Stimulated activated CD8-positive, alpha-beta memory T cell treated with anti-CD3 and anti-CD28 coated beads, Interleukin-15, amount 100 ng/mL, for 24 hours (primary cell): ENCODE measurements at regions not wholly inside any gene's neighbourhood (a gene's known extent, or its start where the extent isn't known, plus 50 kb on each side); places are given as distances from the start of the nearest gene placed in this dataset.

ENCODE experiments used
- DNase-seq: peaks from one replicate; pipeline ENCODE4 v3.0.0-alpha.2; 2020; ENCODE audit warnings: low read depth

GRCh38 chr10:44030738-44031137 lies 354.2 kb downstream of the CXCL12 start:
- DNase-seq = no peak

DNA sequence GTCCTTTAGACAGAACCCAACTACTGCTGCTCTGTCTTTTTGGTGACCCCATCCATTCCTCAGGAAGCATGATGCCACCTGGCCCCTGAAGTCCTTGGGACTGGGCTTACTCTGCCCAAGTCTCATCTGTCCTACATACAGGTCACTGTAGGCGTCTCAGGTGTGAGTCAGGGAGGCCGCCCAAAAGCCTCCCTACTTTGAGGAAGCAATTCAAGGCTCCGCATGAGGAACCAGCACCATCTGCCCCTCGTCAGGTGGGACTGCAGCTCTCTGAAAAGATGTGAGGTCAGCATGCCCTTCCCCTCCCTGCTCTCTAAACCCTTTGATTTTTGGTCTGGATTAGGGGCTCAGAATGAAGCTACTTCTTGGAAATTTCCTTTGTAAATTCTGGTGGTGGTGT lies 354.8 kb downstream of the CXCL12 start:
- DNase-seq = no peak

DNA sequence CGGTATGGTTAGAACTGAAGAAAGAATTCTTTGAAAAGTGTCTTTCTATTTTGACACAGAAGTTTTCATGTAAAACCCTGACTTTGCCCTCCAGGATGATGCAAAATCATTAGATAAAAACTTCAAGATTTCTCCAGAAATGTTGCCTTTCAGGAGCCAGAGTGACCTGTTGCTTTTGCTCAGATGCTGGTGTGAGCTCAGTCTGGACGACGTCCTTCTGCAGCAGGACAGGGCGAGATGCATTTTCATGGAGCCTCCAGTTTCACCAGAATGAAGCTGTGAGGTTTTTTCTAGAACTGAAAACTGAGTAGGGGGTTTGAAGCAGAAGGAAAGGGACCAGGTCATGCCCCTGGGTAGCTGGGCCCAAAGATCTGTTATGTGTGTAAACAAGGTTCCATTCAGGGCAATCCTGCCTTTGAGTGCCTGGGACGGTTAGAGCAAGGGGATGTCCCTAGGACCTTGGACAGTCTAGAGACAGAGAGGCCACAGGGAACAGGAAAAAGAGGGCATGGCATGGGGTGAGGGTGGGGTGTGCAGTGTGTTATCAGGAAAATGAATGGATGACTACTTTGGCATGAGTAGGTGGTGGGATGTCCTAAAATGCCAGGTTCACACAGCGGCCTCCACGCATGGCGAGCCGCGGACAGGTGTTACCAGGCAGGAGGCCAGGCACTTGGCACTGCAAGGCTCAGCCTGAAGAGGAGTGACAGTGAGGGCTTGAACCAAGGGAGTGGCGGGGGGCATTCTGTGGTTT lies 356.3 kb downstream of the CXCL12 start:
- DNase-seq = no peak

DNA sequence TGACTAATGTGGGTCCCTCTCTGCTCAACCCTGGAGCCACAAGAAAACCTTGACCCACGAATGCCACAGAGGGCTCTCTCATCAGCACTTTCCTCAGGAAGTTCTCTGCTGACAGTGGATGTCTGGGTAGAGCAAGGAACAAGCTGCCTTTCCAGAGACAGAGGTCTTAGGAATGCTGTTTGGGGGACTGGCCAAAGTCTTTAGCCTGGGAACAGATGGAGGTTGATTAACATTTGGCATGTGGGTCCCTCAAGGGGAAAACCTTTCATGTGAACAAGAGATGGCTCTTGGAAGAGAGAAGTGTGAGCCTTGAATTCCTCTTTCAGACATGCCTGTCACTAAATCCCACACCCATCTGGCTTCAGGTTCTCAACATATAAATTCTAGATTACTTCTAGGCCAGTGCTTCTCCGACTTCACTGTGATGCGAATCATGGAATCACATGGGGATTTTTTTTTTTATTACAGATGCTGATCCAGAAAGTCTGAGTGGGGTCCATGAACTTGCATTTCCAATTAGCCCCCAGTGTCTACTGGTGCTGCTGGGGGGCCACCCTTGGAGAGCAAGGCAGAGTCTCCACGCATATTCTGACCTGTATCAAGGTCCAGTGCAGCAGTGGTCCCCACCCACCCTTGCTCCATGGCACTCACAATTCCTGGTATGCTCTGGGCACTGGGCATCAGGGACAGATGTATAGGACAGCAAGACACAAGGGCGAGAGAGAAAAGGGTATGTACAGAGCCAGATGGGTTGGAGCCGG lies 360.4 kb downstream of the CXCL12 start:
- no peak for DNase-seq

GRCh38 chr10:44023517-44023916 lies 361.4 kb downstream of the CXCL12 start:
- DNase-seq = no peak

DNA sequence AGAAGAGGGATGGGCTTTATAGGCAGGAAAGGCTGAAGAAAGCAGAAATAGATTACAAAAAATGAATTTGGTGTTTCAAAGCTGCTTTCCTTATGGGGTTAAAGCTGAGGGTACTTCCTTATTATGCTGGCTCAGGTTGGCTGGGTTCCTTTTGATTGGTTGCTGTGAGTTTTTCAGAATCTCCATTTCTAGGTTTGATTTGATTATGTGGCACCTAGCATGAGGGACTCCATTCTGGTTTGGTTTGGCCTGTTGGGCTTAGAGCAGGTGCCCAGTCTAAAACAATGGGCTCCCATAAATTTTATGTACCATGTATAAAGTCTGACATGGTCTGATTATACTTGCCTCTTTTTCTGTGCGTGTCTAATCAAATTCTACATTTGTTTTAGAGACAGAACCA lies 362.7 kb downstream of the CXCL12 start:
- DNase-seq = no peak

- no peak for DNase-seq
Measured at GRCh38 chr10:44020322-44021111, 364.4 kb downstream of the CXCL12 start.

DNA sequence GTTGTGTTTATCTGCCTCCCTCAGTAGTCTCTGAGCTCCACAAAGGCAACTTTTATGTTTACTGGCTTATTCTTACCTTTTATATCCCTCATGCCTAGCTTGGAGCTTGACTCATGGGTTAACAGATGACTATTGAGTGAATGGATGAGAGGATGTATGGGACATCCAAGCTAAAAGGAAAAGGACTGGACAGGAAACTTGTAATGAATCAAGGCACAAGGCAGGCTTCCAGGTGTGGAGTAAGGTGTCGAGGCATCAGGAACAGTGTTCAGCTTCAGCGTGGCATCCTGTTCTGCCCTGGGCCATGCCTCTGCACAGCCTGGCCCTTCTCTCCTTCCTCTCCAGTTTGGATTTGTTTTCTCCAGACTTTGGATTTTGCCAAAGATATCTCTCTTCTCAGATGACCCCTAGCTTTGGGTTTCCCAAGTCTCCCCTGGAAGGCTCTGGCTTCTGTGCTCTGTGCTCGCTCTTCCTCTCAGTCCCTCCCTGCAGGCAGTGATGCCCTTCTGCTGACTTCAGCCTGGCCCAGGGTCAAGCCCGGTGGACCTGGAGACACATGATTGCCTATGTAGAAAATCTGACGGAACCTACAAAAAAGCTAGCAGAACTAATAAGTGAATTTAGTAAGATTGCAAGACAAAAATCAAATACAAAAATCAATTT lies 367.3 kb downstream of the CXCL12 start:
- DNase-seq = no peak

- DNase-seq = no peak
Measured at GRCh38 chr10:44016589-44017482, 368.1 kb downstream of the CXCL12 start.

GRCh38 chr10:44015702-44016500 lies 367.2 kb upstream of the ZNF32 start:
- DNase-seq = no peak

DNA sequence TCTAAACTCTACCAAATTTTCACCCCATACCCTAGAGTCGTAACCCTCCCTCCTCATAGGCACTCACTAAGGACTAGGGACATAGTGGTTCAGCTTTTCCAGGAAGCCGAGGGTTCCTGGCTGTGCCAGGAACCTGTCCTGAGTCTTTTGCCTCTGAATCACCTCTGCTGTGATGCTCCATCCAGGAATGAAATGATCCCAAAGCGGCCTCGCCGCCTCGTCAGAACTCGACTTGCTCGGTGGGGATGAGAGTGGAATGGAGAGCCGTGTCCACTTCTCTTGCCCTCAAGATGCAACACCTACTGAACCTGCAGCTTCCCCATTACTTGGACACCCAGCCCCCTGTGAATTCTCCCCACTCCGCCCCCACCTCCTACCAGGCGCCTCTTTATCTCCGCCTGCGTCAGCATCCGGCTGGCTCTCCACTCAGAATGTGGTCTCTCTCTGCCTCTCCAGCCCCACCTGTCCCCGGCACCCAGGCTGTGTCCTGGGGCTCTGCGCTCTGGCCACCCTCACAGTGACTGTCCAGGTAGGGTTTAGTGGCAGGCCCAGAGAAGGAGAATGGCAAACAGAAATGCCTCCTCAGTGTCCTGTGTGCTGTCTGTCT lies 366.1 kb upstream of the ZNF32 start:
- no peak for DNase-seq

DNA sequence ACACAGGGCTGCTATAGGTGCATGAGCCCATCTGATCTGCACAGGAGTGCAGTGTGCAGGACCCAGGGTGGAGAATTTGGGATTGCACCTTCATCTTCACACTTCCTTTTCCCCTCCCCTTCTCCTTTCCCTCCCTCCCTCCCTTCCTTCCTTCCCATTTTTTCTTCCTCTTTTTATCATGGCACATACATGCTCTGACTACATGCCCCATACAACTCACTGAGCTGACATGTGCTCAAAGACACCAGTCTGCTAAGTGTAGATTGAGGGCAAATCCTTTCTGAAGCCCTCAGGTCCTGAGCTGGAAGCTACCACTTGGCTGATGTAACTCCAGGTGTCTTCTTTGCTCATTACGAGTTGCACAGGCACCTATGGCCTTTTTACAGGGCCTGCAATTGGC lies 365.3 kb upstream of the ZNF32 start:
- no peak for DNase-seq

DNA sequence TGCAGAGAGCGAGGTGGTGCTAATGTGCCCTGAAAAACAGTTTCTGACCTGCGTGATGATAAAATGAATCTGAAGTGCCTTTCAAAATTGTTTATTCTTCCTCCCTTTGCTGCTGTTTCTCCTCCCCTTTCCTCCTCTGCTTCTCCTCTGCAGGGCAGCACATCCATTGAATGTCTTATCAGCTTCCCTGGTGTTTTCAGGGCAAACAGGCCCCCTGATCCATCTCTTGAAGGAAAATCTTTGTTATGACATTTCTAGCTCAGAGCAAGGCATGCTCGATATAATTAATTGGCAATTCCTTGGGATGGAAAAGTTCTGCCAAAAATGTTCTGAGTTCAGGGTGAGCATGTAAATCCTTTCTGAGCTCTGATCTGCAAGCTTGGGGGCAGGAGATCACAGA lies 364.2 kb upstream of the ZNF32 start:
- DNase-seq = no peak

- DNase-seq = no peak
Measured at GRCh38 chr10:44011603-44011981, 362.9 kb upstream of the ZNF32 start.

DNA sequence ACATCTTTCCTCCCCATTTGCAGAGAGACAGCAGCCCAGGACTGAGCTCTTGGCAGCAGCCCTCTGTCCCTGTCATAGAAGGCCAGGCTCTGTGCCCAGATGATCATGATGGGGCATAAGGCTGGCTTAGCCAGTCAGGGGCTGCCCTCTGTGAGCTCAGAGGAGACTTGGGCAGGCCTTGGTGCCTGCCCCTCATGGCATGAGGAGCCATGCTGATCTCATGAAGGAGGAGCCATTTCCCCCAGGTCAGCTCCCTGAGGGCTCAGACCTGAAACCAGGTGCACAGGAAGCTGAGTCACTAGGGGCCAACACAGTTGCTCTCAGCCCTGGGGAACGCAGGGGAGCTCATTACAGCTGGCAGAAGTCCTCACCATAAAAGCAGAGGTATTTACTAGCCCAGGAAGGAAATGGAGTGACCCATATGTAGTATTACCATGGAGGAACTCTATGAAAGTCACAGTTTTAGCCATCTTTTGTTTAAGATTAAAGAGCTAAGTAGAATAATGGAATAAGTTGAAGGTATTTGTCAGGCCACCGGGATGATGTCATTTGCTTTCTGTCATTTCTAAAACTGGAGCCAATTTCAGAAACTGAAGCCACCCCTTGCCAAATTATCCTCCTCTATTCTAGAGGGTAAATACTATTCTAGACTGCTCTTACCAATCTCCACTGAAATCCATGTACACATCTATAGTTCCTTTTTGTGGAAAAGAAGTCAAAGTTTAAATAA lies 362.4 kb upstream of the ZNF32 start:
- no peak for DNase-seq

- no peak for DNase-seq
Measured at GRCh38 chr10:44009891-44010632, 361.4 kb upstream of the ZNF32 start.

- DNase-seq = no peak
Measured at GRCh38 chr10:44008917-44009709, 360.4 kb upstream of the ZNF32 start.
